Spleen (tissue), 7 donors: ENCODE measurements at regions not wholly inside any gene's neighbourhood (a gene's known extent, or its start where the extent isn't known, plus 50 kb on each side); places are given as distances from the start of the nearest gene placed in this dataset.

Source experiments
- CTCF ChIP-seq, 11 experiments: fragments of 200-600 bp in 7 of 11; fragments of 450-650 bp in 4 of 11; sonication (generic) in 4 of 11; IDR thresholded peaks in 8 of 11; conservative IDR thresholded peaks in 3 of 11; 1 replicate in 7 of 11; 2 replicates in 4 of 11; pipeline versions ENCODE4 v1.4.0 to v1.8.0; 2016 to 2021; ENCODE audit warnings: antibody characterized with exemption in 11 of 11, inconsistent platforms in 4 of 11, mild to moderate bottlenecking in 1 of 11
- POLR2A ChIP-seq, 3 donors: fragments of 450-650 bp; IDR thresholded peaks; one replicate each; pipeline ENCODE4 v1.5.1; 2017; ENCODE audit warnings: antibody characterized with exemption in 3 of 3, mild to moderate bottlenecking in 1 of 3
- POLR2AphosphoS5 ChIP-seq, 3 donors: sonication (generic); formaldehyde crosslinking; IDR thresholded peaks; one replicate each; pipeline ENCODE4 v1.5.1; 2017; ENCODE audit warnings: antibody characterized with exemption in 3 of 3
- donor health status: DM: no; HTN: no; CAD: no; lungs with moderate emphysema.
- donor health status: DM: no; HTN: no; CAD: no.
- donor health status: DM: no; HTN: no; CAD: no.

DNA sequence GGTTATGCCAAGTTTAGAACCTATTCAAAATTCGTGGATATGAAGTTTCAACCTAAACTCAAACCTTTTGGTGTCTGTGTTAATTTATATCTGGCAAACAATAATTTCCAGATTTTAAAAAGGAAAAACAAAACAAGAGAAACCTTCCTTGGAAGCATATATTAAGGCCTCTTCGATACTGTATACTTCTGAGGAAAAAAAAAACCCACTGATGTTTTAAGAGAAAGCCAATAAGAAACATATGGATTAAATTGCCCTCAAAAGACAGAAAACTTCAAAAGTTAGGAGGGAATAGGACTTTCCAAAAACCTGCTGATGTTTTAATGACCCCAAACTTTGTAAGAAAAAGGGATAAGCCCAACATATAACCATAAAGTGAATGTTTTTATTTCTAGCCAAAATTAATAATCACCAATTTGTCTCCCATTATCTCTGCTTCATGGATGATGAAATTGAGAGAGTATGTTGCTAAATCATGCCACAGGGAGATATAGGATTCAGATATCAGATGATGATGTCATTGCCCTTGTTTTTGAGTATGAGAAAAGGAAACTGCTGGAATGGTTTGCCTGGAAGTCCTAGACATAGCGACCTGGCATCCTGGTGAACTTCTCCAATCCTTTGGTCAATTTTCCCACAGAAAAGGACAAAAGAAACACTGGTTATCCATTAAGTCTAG is 423.9 kb downstream of the DMRT2 start:
- TF ChIP-seq POLR2A (IDR thresholded peaks at IDR 0.05) (no peak), POLR2AphosphoS5 (IDR thresholded peaks at IDR 0.05) (no peak), CTCF (IDR thresholded peaks at IDR 0.05 in 8 of 11, conservative IDR thresholded peaks at IDR 0.05 in 3 of 11) (no peak)
